GM21447 (cell line): ENCODE measurements at regions not wholly inside any gene's neighbourhood (a gene's known extent, or its start where the extent isn't known, plus 50 kb on each side); places are given as distances from the start of the nearest gene placed in this dataset.
"Not testable (repeated sequence)": the region's sequence is repeated elsewhere in the genome, so short reads cannot be mapped to it uniquely, and the experiment has no call there.

Experiments used
- ATAC-seq: cut with Tn5 transposase; IDR thresholded peaks from one replicate; pipeline ENCODE4 v1.9.1; 2021; ENCODE audit not compliant: unreplicated experiment

GRCh38 chr2:36235882-36236281 is 119.7 kb upstream of the CRIM1 start:
- ATAC-seq, result no peak

- no peak for ATAC-seq
Measured at GRCh38 chr2:36235426-36235825, 120.2 kb upstream of the CRIM1 start.

GRCh38 chr2:36223259-36223658 is 132.3 kb upstream of the CRIM1 start:
- no peak for ATAC-seq

- no peak for ATAC-seq
Measured at GRCh38 chr2:36222485-36222884, 133.1 kb upstream of the CRIM1 start.

- ATAC-seq, result no peak
Measured at GRCh38 chr2:36214691-36215090, 140.9 kb upstream of the CRIM1 start.

GRCh38 chr2:36203366-36203765 is 152.2 kb upstream of the CRIM1 start:
- no peak for ATAC-seq

GRCh38 chr2:36197181-36197971 is 158.2 kb upstream of the CRIM1 start:
- ATAC-seq, result no peak

- no peak for ATAC-seq
Measured at GRCh38 chr2:36193680-36194079, 161.9 kb upstream of the CRIM1 start.

GRCh38 chr2:36192983-36193382 is 162.6 kb upstream of the CRIM1 start:
- ATAC-seq, result no peak

- ATAC-seq, result no peak
Measured at GRCh38 chr2:36190097-36190496, 165.5 kb upstream of the CRIM1 start.

- no peak for ATAC-seq
Measured at GRCh38 chr2:36185624-36186023, 170.0 kb upstream of the CRIM1 start.

GRCh38 chr2:36184848-36185247 is 170.7 kb upstream of the CRIM1 start:
- no peak for ATAC-seq

GRCh38 chr2:36180789-36181482 is 174.6 kb upstream of the CRIM1 start:
- not testable (repeated sequence) for ATAC-seq

GRCh38 chr2:36180293-36180692 is 175.3 kb upstream of the CRIM1 start:
- not testable (repeated sequence) for ATAC-seq

GRCh38 chr2:36179668-36180269 is 175.8 kb upstream of the CRIM1 start:
- not testable (repeated sequence) for ATAC-seq

- no peak for ATAC-seq
Measured at GRCh38 chr2:36178384-36178783, 177.2 kb upstream of the CRIM1 start.

GRCh38 chr2:36177282-36177681 is 178.3 kb upstream of the CRIM1 start:
- ATAC-seq, result no peak

- no peak for ATAC-seq
Measured at GRCh38 chr2:36174920-36175319, 180.7 kb upstream of the CRIM1 start.

- ATAC-seq, result no peak
Measured at GRCh38 chr2:36173760-36174404, 181.7 kb upstream of the CRIM1 start.

GRCh38 chr2:36172824-36173223 is 182.8 kb upstream of the CRIM1 start:
- ATAC-seq, result no peak

- no peak for ATAC-seq
Measured at GRCh38 chr2:36170805-36171204, 184.8 kb upstream of the CRIM1 start.

GRCh38 chr2:36169843-36170242 is 185.7 kb upstream of the CRIM1 start:
- ATAC-seq, result no peak
